ENCODE measurements at regions not wholly inside any gene's neighbourhood (a gene's known extent, or its start where the extent isn't known, plus 50 kb on each side); places are given as distances from the start of the nearest gene placed in this dataset.

DNA sequence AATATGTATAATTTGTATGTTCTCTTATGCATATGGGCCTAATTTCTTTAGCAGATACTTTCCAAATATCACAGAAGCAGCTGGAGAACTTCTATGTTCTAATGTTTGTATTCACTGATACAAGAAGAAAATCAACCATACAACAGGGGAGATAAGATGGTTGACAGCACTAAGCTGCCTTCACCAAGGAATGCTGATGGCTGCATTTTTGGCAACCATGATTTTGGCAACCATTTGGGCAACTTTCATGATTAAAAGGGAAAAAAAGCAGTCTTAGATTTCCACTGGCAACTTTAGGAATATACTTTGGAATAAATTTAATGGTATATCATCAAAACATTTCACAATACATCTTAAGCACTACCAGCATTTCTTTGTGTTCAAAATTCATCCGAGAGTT, 740.3 kb upstream of the CDH6 start:
- intact Hi-C loops (cut with micrococcal nuclease) = no loop called here
- H3K36me3 ChIP-seq (ENCODE audit: control insufficient read depth, insufficient read depth, low read length) = no peaks in the 10 kb centered on the region
- no CpG with 5 or more reads among the region's 1 CpG for WGBS (ENCODE audit: insufficient coverage)
- TF ChIP-seq, protein P1, sequence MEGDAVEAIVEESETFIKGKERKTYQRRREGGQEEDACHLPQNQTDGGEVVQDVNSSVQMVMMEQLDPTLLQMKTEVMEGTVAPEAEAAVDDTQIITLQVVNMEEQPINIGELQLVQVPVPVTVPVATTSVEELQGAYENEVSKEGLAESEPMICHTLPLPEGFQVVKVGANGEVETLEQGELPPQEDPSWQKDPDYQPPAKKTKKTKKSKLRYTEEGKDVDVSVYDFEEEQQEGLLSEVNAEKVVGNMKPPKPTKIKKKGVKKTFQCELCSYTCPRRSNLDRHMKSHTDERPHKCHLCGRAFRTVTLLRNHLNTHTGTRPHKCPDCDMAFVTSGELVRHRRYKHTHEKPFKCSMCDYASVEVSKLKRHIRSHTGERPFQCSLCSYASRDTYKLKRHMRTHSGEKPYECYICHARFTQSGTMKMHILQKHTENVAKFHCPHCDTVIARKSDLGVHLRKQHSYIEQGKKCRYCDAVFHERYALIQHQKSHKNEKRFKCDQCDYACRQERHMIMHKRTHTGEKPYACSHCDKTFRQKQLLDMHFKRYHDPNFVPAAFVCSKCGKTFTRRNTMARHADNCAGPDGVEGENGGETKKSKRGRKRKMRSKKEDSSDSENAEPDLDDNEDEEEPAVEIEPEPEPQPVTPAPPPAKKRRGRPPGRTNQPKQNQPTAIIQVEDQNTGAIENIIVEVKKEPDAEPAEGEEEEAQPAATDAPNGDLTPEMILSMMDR (IDR thresholded peaks at IDR 0.05) = no peak
- DNase-seq (no peak), ATAC-seq (no peak)
- no peak overlapping the region for H3K27ac ChIP-seq (ENCODE audit: low read length)
- Mint-ChIP-seq H3K4me1 (no peaks in the 10 kb centered on the region), H3K4me3 (no peak overlapping the region), H3K9me3 (peaks cover 12 to 25% of the 10 kb centered on the region in 2 donors), H3K36me3 (no peaks in the 10 kb centered on the region), H3K27ac (no peak overlapping the region), H3K27me3 (ENCODE audit: low read depth in 2 of 2) (no peaks in the 10 kb centered on the region)
- H3K4me3 ChIP-seq (ENCODE audit: low read length) = no peak overlapping the region
- H3K27me3 ChIP-seq (ENCODE audit: control insufficient read depth, insufficient read depth, low read length) = no peaks in the 10 kb centered on the region
- H3K4me1 ChIP-seq (ENCODE audit: control insufficient read depth, insufficient read depth, low read length) = no peaks in the 10 kb centered on the region
- H3K9me3 ChIP-seq (ENCODE audit: control insufficient read depth, insufficient read depth, low read length) = peaks cover 8% of the 10 kb centered on the region

DNA sequence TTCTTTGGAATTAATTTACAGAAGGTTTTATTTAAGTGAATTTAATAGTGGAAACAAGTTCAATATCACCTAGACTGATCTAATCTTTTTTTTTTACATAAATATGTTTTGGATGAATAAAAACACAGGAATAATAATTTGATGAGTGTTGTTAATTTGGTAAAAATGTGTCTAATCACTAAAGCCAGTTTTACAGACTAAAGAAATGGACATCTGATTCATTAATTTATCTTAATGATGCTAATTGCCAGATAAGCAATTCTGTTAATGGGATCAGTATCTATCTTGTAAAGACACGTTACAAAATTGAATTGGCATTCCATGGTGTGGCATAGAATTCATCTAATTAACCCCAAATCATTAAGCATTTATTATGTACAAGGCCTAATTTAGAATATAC, 743.3 kb upstream of the CDH6 start:
- Mint-ChIP-seq H3K27ac (no peak overlapping the region), H3K27me3 (ENCODE audit: low read depth in 2 of 2) (no peaks in the 10 kb centered on the region), H3K9me3 (peaks cover 16 to 29% of the 10 kb centered on the region in 2 donors), H3K36me3 (peaks cover 6% of the 10 kb centered on the region), H3K4me1 (no peaks in the 10 kb centered on the region), H3K4me3 (no peak overlapping the region)
- DNase-seq (no peak), ATAC-seq (no peak)
- WGBS (ENCODE audit: insufficient coverage) = no CpG with 5 or more reads among the region's 1 CpG
- H3K4me1 ChIP-seq (ENCODE audit: control insufficient read depth, insufficient read depth, low read length) = no peaks in the 10 kb centered on the region
- H3K36me3 ChIP-seq (ENCODE audit: control insufficient read depth, insufficient read depth, low read length) = no peaks in the 10 kb centered on the region
- TF ChIP-seq, protein P1 (IDR thresholded peaks at IDR 0.05) = no peak
- no peaks in the 10 kb centered on the region for H3K27me3 ChIP-seq (ENCODE audit: control insufficient read depth, insufficient read depth, low read length)
- H3K27ac ChIP-seq (ENCODE audit: low read length) = no peak overlapping the region
- intact Hi-C loops (cut with micrococcal nuclease) = no loop called here
- no peak overlapping the region for H3K4me3 ChIP-seq (ENCODE audit: low read length)
- peaks cover 8% of the 10 kb centered on the region for H3K9me3 ChIP-seq (ENCODE audit: control insufficient read depth, insufficient read depth, low read length)

DNA sequence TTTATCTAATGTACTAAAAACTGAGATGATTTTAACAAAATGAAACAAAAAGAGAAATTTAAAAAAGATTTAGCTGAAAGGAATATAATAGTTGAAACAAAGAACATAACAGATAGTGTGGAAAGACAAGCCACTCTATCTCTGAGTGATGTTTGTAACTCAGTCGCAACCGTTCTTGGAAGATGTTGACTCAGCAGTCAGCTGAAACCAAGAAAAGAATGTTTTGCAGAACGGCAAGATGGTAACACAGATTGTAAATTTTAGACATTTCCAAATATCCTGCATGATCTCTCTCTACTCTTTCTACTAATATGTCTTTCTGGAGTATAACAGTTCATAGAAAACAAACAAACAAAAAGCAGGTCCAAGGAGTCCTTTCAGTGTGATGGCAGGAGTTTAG, 746.1 kb upstream of the CDH6 start:
- no peaks in the 10 kb centered on the region for H3K4me1 Mint-ChIP-seq
- no peak for ATAC-seq
- H3K9me3 ChIP-seq (ENCODE audit: control insufficient read depth, insufficient read depth, low read length) = peaks cover 3% of the 10 kb centered on the region
- no peaks in the 10 kb centered on the region for H3K27me3 Mint-ChIP-seq (ENCODE audit: low read depth in 2 of 2)
- H3K9me3 Mint-ChIP-seq = peaks cover 22 to 35% of the 10 kb centered on the region in 2 donors
- no peak overlapping the region for H3K4me3 Mint-ChIP-seq
- intact Hi-C loops (cut with micrococcal nuclease) = no loop called here
- no peak overlapping the region for H3K4me3 ChIP-seq (ENCODE audit: low read length)
- no peaks in the 10 kb centered on the region for H3K36me3 ChIP-seq (ENCODE audit: control insufficient read depth, insufficient read depth, low read length)
- no peaks in the 10 kb centered on the region for H3K27me3 ChIP-seq (ENCODE audit: control insufficient read depth, insufficient read depth, low read length)
- H3K36me3 Mint-ChIP-seq = peaks cover 18% of the 10 kb centered on the region
- no peak overlapping the region for H3K27ac ChIP-seq (ENCODE audit: low read length)
- 84% methylated on average over 3 of the region's 3 CpGs for WGBS (ENCODE audit: insufficient coverage)
- TF ChIP-seq, protein P1 (IDR thresholded peaks at IDR 0.05) = no peak
- no peaks in the 10 kb centered on the region for H3K4me1 ChIP-seq (ENCODE audit: control insufficient read depth, insufficient read depth, low read length)
- DNase-seq = no peak
- H3K27ac Mint-ChIP-seq = no peak overlapping the region

DNA sequence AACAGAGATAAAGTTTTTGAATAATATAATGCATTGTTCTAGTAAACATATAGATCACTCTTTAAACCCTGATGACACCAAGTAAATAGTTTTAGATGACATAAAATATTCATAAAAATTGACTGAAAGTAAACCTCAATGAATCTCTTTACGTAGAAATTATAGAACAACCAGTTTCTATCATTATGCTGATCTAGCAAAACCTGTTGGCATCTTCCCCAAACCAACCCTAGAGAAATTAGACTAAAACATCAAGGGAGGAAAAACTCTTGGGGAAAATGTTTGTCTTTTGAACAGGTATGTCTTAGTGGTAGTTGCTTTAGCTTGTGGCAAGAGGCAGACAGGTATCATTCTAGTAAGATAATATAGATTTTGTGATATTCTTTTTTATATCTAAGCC, 747.0 kb upstream of the CDH6 start:
- no peak overlapping the region for H3K4me3 Mint-ChIP-seq
- TF ChIP-seq, protein P1 (IDR thresholded peaks at IDR 0.05) = no peak
- 100% methylated on average over 1 of the region's 1 CpG for WGBS (ENCODE audit: insufficient coverage)
- Histone ChIP-seq H3K27me3 (ENCODE audit: control insufficient read depth, insufficient read depth, low read length) (no peaks in the 10 kb centered on the region), H3K4me1 (ENCODE audit: control insufficient read depth, insufficient read depth, low read length) (no peaks in the 10 kb centered on the region), H3K27ac (ENCODE audit: low read length) (no peak overlapping the region), H3K9me3 (ENCODE audit: control insufficient read depth, insufficient read depth, low read length) (no peaks in the 10 kb centered on the region), H3K36me3 (ENCODE audit: control insufficient read depth, insufficient read depth, low read length) (no peaks in the 10 kb centered on the region), H3K4me3 (ENCODE audit: low read length) (no peak overlapping the region)
- no peak for DNase-seq
- H3K36me3 Mint-ChIP-seq = peaks cover 24% of the 10 kb centered on the region
- intact Hi-C loops (cut with micrococcal nuclease) = no loop called here
- H3K4me1 Mint-ChIP-seq = no peaks in the 10 kb centered on the region
- no peak overlapping the region for H3K27ac Mint-ChIP-seq
- peaks cover 23 to 35% of the 10 kb centered on the region in 2 donors for H3K9me3 Mint-ChIP-seq
- no peaks in the 10 kb centered on the region for H3K27me3 Mint-ChIP-seq (ENCODE audit: low read depth in 2 of 2)
- ATAC-seq = no peak
